Stimulated activated CD4-positive, alpha-beta T cell treated with anti-CD3 and anti-CD28 coated beads, Interleukin-1b, Interleukin-23, amount 100 ng/mL, for 1 hour (primary cell): ENCODE measurements at regions not wholly inside any gene's neighbourhood (a gene's known extent, or its start where the extent isn't known, plus 50 kb on each side); places are given as distances from the start of the nearest gene placed in this dataset.
"Not testable (repeated sequence)": the region's sequence is repeated elsewhere in the genome, so short reads cannot be mapped to it uniquely, and the experiment has no call there.

Experiments used
- DNase-seq, 2 donors: peaks; one replicate each; pipeline ENCODE4 v3.0.0-alpha.2; 2020; ENCODE audit warnings: low read depth in 2 of 2

DNA sequence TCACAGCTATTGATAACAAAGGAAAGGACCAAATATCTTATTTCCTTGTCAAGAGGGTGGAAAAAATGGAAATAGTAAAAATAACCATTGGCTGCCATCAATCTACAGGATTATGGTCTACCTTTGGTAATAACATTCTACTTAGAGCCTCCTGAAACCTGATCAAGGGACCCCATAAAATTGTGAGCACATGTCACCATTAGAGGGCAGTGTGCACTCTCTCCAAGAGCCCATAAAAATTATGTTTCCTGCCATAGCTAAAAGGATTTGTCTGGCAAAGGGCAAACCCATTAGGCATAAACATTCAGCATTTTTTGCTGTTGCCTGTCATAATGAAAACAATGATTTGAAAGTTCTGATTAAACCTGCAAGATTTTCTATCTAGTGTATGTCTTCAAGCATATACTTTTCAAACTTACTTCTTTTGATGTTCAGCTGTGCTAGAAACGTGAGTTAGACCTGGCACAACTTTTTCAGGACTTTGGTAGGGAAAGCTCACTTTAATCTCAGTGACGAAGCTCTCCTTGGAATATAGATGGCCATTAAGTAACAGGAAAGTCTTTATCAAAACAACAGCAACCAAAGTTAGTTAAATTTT, 120.7 kb upstream of the ZFP64 start:
- peak; percentile 18 to 21 for DNase-seq

DNA sequence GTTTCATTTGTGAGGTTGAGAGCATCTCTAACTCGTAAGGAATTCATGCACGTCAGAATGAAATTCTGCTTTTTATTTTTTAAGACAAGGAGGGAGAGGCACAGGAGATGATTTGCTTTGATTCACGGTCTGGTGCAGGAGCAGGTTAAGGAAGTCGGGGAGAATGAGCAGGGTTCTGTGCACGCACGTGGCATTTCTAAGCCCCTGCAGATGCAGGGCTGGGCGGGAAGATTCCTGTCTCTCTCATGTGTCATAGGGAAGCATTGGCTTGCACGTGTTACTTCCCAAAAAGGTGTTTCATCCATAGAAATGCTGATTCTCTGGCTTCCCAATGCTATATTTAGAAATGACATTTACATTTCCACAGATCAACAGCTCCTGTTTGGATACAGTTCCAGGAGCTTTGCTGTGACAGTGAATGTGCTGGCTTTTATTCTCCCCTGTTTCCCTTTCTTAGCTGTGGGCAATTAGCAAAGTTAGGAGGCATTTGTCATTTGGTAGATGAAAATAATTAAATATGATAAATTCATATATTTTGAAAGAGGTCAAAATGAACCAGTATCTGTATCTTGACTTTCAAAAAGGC, 119.7 kb upstream of the ZFP64 start:
- no peak for DNase-seq

DNA sequence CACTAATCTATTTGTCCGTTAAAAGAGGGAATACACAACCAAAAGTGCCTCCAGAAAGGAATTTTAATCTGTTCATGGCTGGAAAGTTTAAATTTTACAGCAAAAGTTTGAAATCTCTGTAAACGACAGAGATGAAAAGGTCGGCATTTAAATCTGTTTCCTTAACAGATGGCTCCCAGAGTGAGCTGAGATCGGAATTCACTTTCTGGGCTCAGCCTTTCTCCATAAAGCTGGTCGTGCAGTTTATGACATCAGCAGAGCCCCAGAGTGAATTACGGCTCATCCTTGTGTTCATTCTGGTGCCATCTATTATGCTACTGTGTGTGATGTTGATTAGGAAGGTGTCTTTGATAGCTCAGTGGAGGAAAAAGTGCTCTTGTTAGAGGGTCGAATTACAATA, 117.6 kb upstream of the ZFP64 start:
- no peak for DNase-seq

DNA sequence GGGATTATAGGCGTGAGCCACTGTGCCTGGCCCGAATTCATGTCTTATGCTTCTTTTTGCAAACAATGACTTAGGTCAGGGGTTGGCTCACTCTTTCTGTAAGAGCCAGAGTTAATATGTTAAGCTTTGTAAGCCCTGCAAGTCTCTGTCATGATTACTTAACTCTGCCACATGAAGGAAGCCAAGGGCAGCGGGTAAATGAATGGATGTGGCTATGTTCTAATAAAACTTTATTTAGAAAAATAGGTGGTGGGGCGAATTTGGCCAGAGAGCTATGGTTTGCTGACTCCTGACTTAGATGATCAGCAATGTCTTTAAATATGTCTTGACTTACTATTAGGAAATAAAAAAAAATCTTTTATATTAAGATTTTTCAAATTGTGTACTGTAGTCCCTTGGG, 114.9 kb upstream of the ZFP64 start:
- no peak for DNase-seq

DNA sequence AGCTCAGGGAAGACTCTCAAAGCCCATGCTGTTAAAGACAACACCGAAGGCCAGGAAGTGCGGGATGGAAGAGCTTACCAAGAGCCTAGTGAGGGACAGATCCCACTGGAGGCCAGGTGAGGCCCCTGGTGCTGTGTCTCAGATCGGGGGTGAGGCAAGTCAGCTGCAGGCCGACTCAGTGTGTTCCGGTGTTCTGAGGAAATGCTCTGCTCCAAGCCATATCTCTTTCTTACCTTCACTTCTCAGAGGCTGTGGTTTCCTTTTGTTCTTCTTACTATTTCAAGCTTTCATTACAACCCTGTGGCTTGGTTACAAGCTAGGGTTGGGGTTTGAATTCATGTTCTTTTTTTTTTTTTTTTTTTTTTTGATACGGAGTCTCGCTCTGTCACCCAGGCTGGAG, 114.3 kb upstream of the ZFP64 start:
- DNase-seq, result no peak

DNA sequence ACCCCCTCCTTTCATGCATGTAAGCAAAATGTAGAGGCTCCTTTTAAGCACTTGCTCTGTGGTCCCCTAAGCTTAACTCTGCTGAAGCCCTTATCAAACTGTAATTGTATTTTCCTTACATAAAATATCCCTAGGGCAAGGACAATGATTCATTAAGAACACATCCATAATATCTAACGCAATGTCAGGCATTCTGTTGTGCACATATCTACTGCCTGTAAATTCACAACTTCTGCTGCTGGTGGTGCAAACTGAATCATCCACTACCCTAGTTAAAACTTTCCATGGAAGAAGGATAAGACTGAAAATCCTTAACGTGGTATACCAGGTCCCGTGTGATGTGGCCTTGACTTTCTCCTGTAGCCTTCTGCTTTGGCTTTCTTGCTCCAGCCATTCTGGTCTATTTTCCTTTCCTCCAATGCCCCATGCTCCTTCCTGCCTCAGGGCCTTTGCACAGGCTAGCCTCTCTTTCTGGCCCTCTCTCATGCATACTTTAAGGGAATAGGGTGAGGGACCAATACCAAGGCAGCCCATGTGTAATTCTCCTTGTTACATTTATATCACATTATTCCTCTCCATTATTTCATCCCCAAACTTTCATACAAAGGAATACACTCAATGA, 113.6 kb upstream of the ZFP64 start:
- DNase-seq, result no peak

DNA sequence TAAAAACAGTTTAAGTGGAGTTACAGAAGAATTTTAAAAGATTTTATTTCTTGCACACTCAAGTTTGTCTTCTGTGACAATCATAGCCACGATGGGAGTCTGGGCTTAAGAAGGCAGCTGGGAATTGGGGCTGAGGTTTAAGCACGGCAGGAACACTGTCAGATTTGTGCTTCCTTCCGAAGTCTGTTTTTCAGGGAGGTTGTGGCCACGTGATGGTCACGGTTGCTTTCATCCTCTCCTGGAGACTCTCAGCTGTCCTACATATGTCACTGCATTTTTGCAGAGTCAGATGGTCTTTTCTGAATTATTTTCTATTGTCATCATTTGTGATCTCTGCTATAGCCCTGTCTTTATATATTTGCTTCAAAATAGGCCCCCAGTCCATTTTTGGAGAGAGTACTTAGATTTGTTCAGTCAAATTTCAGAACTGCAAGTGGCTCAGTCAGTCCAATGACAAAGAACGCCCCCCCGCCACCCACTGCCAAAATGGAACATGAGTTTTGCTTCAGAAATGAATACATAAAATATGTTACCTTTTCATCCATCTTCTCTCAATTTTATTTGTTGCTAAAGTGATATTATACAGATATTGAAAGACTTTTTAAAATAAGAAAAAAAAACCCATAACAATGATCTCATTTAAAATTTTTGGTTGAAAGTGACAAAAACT, 111.8 kb upstream of the ZFP64 start:
- DNase-seq, result peak in 1 of 2 donors; percentile 25

DNA sequence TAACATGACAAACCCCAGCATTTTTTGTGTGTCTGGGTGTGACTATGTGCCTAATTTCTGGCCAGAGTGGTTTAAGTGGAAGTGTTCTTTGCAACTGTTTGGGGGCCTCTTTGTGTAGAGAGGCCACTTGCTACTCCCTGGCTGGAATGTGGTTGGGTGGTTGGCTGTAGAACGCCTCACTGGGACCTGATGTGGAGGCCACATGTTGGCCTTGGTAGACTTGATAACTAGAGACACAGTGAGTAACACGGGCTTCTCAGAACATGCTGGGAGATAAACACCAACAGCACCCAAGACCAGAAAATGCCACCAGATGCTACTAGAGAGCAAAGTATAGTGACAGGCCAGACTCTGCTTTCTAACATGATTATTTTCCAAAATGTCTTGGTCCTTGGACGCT, 111.2 kb upstream of the ZFP64 start:
- DNase-seq, result no peak

DNA sequence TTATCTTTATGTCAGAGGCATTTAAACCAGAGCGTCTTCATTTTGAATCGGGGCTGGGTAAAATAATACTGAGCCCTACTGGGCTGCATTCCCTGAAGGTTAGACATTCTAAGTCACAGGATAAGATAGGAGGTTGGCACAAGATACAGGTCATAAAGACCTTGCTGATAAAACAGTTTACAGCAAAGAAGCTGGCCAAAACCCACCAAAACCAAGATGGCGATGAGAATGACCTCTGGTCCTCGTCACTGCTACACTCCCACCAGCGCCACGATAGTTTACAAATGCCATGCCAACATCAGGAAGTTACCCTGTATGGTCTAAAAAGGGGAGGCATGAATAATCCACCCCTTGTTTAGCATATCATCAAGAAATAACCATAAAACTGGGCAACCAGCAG, 110.5 kb upstream of the ZFP64 start:
- DNase-seq, result not testable (repeated sequence)

DNA sequence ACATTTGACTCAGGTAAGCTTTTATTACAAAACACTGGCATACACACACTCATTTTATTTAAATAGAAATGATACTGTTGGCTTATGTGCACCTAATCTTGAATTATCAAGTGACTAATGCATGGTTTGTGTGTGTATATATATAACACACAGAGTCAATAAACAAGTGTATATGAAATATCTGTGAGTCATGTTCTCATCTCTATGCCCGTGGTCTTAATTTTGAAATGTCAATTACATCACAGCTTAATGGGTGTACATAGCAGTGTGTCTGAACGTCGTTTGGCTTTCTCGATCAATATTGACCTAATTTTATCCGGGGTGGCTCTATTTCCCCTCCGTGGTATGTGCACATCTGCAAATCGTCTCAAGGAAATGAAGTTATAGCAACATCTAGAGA, 104.0 kb upstream of the ZFP64 start:
- no peak for DNase-seq

DNA sequence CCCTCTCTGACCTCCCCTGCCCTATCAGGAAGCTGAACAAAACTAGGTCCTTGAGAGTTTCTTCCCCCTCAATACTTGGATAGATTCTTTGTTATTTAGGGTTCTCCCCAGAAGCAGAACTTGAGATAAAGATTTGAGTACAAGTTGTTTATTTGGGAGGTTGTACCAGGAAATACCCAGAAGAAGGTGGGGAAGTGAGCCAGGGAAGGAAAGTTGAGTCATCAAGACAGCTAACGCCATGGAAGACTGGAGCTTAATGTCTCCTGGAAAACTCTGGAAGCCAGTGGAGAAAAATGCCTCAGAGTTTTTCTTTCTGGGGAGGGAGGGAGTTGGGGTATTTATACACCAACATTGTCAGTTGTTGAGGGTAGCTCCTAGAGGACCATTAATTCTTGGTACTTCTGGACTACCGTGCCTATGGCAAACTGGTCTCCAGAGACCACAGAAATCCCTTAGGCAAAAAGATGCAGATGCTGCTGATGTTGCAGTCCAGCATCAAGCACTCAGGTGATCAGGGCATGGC, 102.6 kb upstream of the ZFP64 start:
- DNase-seq, result no peak

DNA sequence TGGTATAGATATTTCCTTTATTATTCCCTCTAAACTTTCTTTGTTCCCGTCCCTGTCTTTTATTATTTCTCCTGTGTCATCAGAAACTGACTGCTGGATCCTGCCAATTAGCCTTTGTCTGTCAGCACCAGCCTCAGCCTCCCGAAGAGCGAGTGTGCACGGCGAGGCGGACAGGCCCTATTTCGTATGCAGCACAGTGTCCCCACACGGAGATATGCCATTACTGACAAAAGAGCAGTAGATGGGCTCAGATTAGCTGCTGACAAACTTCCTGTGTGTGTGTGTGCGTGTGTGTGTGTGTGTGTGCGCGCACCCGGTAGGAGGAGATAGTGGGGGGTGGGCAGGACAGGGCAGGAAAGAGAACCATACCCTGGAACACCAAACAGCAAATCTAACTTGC, 99.5 kb upstream of the ZFP64 start:
- no peak for DNase-seq

DNA sequence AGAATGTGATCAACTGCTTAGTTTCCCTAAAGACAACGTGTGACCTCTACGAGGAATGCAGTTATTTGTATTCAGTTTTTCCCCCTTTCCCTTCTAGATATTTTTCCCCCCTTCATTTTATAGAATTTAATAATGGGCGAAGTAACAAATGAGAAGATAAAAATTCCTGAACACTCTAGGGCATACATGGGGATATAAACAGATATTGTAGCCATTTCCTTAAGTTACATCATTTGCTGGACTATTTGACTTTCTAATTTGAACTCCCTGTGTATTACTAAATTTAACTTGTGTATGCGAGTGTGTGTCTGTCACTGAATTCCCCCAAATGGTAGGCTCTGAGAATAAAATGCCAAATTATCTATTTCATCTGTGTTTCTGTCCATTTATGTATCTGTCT, 99.0 kb upstream of the ZFP64 start:
- DNase-seq, result no peak

DNA sequence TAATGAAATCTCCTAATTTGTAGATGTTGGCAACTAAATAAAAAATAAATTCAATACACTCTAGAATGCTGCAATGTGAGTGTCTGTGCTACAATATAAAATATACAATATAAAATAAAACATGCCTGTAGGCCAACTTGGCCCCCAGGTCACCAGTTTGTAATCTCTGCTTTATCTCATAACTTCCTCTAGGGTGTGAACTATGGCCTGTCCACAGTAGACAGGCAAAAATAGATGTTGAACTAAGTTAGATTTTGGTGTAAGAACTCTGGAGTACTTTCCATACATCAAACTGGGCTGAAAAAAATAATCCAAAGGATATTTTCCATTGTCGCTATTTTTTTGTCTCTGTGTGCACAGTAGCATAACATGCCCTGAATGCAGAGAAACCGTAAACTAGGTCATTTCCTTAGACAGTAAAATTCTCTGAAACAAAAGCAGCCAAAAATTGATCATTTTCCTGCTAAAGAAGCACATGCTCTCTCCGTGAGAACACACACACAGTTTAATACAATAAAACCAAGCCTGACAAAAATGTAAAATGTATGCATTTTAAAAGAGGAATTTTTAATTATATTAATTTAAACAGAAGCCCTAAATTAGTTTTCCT, 98.5 kb upstream of the ZFP64 start:
- no peak for DNase-seq

DNA sequence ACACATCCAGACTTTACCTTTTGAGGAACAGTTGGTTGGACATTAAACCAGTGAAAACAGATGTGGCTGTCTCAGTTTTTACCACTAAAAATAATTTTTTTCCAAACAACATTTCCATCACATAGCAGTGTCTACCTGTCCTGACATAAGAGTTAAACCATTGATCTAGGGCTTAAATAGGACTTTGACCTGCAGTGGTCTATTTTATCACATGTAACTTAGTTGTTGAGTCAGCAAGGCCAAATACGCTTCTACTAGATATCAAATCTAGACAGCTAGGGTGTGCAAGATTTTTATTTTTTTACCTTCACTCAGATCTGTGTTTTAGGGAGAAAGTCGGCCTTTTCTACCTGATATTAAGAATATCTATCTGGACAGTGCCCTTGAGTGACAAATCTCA, 88.8 kb upstream of the ZFP64 start:
- no peak for DNase-seq

DNA sequence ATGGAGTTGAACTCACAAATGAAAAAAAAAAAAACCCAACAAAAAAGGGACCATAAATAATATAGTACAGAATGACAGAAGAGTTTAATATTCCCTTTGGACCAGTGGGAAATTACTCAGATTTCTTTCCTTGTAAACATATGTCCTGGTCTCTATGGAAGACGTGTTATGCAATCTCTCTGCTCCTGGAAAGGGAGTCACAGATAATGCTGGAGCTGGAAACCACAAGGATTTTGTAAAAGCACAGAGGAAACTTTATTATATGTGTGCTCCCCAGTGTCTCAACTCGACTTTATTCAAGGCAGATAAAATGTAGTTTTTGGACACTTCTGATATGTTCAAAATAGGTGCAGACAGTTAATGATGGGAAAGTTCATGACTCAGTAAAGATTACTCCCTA, 88.1 kb upstream of the ZFP64 start:
- no peak for DNase-seq

DNA sequence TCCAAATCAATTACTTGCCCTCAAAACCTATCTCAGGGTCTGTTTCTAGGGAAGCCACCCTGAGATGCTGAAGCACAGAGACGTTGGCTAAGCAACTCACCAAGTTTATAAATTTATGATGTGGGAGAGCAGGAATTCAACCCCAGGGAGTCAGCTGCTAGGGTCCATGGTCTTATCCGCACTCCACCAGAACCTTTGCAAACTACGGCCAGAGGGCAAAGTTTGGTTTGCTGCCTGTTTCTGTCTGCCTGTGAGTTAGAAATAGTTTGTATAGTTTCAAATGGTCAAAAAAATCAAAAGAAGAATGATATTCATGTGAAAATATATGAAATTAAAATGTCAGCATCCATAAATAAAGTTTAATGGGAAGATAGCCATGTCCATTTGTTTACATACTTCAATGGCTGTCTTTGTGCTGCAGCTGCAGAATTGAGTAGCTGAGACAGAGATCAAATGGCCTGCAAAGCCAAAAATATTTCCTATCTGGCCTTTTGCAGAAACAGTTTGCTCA, 83.7 kb upstream of the ZFP64 start:
- no peak for DNase-seq

DNA sequence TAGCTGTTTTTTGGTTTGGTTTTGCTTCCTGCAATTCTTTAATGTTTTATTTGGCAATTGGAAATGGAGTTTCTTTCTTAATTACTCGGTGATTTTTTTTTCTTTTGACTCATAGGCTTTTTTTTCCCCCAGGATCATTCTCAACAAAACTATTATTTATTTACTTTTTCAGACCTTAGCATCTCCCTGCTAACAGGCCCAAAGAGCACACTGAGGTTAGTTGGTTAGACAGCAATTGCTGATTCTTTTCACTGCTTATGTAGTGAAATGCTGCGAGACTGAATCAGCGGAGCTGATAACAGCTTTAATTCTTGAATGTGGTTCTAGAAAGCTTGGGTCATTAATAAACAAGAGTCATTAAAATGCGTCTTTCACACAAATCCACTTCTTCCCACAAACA, 79.1 kb upstream of the ZFP64 start:
- DNase-seq, result no peak

DNA sequence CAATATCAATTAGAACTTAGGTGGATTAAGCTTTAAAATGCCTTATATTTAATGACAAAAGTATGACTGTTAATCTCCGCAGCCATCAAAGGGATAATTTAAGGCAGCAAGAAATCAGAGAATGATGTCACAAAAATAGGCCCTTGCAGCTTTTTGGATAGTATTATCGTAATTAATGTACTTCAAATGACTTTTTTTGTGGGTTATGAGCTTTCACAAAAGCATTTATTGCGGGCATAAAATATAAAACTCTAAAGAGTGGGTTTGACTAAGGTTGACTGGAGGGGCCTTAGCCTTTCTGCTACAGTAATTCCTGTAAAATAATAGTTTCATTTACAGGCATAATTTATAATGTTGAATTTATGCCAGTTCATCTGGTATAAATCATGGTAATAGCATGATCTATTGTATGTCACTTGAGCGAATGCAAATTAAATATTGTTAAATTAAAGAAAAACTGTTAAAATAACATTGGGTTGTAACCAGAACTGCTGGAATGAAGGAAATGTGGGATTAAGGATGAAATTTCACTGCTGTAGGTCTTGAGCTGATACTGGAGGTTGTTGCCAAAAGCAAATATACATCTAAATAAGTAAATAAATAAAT, 78.5 kb upstream of the ZFP64 start:
- DNase-seq, result no peak

DNA sequence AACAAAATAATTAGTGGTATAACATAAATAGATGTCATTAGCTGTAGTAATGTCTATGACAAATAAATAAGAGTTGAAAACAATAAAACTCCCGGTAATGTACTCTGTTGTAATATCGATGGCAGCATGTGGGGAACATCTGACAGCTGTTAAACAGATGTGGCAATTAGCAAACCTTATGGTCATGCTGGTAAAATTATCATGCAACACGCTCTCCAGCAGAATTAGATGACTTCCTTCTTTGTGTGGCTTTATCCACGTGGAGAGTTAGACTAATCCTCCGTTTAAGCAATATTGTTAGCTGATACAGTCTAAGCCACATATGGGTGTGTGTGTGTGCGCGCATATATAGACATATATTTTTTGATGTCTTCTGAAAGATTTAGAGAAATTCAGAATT, 77.7 kb upstream of the ZFP64 start:
- DNase-seq, result no peak

DNA sequence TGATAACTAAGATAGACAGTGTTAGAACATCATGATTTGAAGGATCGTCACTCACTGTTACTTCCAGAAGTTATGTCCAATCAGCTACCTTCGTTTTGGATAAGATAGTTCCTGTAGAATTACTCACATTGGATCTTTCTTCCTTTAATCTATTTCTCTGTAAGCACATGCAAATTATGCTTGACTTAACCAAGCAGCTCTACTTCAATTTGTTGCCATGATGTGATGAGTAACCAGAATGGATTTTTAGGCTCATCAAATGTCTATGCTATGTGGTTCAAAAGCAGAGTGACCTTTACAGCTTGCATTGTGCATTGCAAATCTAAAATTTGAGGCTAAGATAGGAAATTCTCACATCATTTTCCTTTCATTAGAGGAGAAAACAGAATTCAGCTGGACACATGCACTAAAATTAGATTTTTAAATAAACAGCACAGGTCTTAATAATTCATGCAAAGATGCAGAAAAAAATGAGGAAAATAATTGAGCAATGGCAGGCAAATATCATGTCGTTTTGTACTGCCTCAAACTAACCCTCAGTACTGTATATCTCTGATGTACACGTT, 76.7 kb upstream of the ZFP64 start:
- DNase-seq, result no peak

DNA sequence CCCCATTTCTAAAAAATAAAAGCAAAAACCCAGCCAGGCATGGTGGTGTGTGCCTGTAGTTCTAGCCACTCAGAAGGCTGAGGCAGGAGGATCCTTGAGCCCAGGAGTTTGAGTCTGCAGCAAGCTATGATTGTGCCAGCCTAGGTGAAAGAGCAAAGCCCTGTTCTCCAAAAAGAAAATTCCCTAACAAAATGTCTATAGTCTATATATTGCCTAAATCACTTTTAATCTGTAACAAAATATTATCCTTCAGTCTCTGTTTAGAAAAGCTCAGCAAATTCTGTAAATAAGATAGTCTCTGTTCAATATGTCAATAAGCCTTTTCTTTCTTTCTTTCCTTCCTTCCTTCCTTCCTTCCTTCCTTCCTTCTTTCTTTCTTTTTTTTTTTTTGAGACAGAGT, 75.8 kb upstream of the ZFP64 start:
- DNase-seq, result no peak
